ENCODE measurements at regions not wholly inside any gene's neighbourhood (a gene's known extent, or its start where the extent isn't known, plus 50 kb on each side); places are given as distances from the start of the nearest gene placed in this dataset.
A peak's percentile ranks its signal among the peaks of the same experiment; 100 is the strongest.

DNA sequence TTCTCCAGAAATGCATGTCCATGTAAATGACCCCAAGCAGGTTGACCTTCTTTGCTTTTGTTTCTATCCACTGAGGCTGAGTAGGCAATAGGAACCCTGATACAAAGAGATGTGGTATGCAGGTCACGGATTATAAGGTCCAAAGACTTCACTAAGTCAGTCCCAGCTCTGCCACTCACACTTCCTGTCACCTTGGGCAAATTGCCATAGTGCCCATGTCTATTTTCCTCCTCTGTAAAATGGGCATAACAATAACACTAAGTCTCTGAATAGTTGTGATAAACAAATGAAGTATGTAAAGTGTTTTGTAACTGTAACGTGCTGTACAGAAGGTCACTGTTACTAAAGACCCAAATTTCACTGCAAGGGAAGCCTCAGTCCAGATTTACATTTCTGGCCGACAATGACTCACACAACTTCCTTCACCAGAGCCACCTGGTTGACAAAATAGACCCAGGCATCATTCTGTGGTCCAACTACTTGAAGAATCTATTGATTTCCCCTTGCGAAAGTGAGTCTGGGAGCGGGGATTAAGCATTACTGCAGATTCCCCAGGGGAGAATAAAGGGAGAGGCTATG, 175.4 kb upstream of the LPP start:
- no peaks in the 10 kb centered on the region for H3K4me1 ChIP-seq
- no peak for DNase-seq
- TF ChIP-seq CTCF (IDR thresholded peaks at IDR 0.05), result no peak
- no peaks in the 10 kb centered on the region for H3K27me3 ChIP-seq
- no peak overlapping the region for H3K4me3 ChIP-seq
- no peaks in the 10 kb centered on the region for H3K36me3 ChIP-seq
- no peaks in the 10 kb centered on the region for H3K9me3 ChIP-seq
- intact Hi-C loops (cut with DNase I; ENCODE audit: low total_unique reads), result no loop called here
- H3K27ac ChIP-seq, result no peak overlapping the region

- Histone ChIP-seq H3K27ac (no peak overlapping the region), H3K27me3 (no peaks in the 10 kb centered on the region), H3K9me3 (no peaks in the 10 kb centered on the region), H3K4me1 (no peaks in the 10 kb centered on the region), H3K36me3 (no peaks in the 10 kb centered on the region), H3K4me3 (no peak overlapping the region)
- TF ChIP-seq CTCF (IDR thresholded peaks at IDR 0.05), result no peak
- DNase-seq, result no peak
- intact Hi-C loops (cut with DNase I; ENCODE audit: low total_unique reads), result no loop called here
Measured at GRCh38 chr3:187979564-187979963, 174.4 kb upstream of the LPP start.

GRCh38 chr3:187980861-187981260, 173.1 kb upstream of the LPP start:
- H3K9me3 ChIP-seq, result no peaks in the 10 kb centered on the region
- no peak for TF ChIP-seq CTCF (IDR thresholded peaks at IDR 0.05)
- no peak overlapping the region for H3K27ac ChIP-seq
- H3K36me3 ChIP-seq, result no peaks in the 10 kb centered on the region
- no peak for DNase-seq
- no peaks in the 10 kb centered on the region for H3K27me3 ChIP-seq
- no peaks in the 10 kb centered on the region for H3K4me1 ChIP-seq
- H3K4me3 ChIP-seq, result no peak overlapping the region
- intact Hi-C loops (cut with DNase I; ENCODE audit: low total_unique reads), result no loop called here

DNA sequence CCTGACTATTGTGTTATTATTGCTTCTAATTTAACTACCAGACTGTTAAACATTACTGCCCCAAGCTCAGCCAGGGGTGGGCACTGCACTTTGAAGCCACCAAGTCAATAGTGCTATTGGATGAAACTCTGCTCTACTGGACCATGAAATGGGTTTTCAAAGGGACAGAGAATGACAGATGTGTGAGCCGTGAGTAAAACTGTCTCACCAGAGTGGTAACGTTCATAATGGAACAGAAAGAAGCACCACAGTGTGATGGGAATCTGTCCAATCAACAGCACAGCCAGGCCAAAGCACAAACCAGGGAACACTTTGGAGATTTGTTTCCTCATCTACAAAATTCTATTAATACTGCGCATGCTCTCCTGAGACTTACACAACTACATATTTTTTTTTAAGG, 171.8 kb upstream of the LPP start:
- H3K27ac ChIP-seq, result no peak overlapping the region
- peaks cover 0 to 9% (median 0%) of the 10 kb centered on the region in 4 donors for H3K4me1 ChIP-seq
- no peak for DNase-seq
- no peak overlapping the region for H3K4me3 ChIP-seq
- no peaks in the 10 kb centered on the region for H3K27me3 ChIP-seq
- H3K9me3 ChIP-seq, result no peaks in the 10 kb centered on the region
- intact Hi-C loops (cut with DNase I; ENCODE audit: low total_unique reads), result no loop called here
- no peak for TF ChIP-seq CTCF (IDR thresholded peaks at IDR 0.05)
- no peaks in the 10 kb centered on the region for H3K36me3 ChIP-seq

GRCh38 chr3:187983484-187984124, 170.4 kb upstream of the LPP start:
- TF ChIP-seq CTCF (IDR thresholded peaks at IDR 0.05), result no peak
- DNase-seq, result peak in 1 of 2 donors; percentile 39
- H3K4me1 ChIP-seq, result peaks cover 0 to 9% (median 0%) of the 10 kb centered on the region in 4 donors
- no peaks in the 10 kb centered on the region for H3K9me3 ChIP-seq
- H3K36me3 ChIP-seq, result no peaks in the 10 kb centered on the region
- intact Hi-C loops (cut with DNase I; ENCODE audit: low total_unique reads), result no loop called here
- H3K27ac ChIP-seq, result peak overlapping the region in 1 of 2 donors; percentile 7
- H3K4me3 ChIP-seq, result no peak overlapping the region
- no peaks in the 10 kb centered on the region for H3K27me3 ChIP-seq
